T-helper 1 cell treated with Interleukin-12 subunit alpha and Interleukin-12 subunit beta and Interleukin-4 antibody, amounts not matched to agents 30 μg/mL and 1 μg/mL, for 36 hours (primary cell): ENCODE measurements at regions not wholly inside any gene's neighbourhood (a gene's known extent, or its start where the extent isn't known, plus 50 kb on each side); places are given as distances from the start of the nearest gene placed in this dataset.

Source experiments
- H3K27ac Mint-ChIP-seq: one replicate; pipeline ENCODE4 v1.8.0; 2021; ENCODE audit warnings: mild to moderate bottlenecking, mixed read lengths
- H3K27me3 Mint-ChIP-seq: one replicate; pipeline ENCODE4 v1.8.0; 2021; ENCODE audit warnings: low read depth, mixed read lengths
- H3K36me3 Mint-ChIP-seq: one replicate; pipeline ENCODE4 v1.8.0; 2021; ENCODE audit warnings: low read depth, mixed read lengths
- H3K4me1 Mint-ChIP-seq: one replicate; pipeline ENCODE4 v1.8.0; 2021; ENCODE audit warnings: low read depth, mixed read lengths
- H3K4me3 Mint-ChIP-seq: one replicate; pipeline ENCODE4 v1.8.0; 2021; ENCODE audit warnings: mild to moderate bottlenecking, moderate library complexity, mixed read lengths
- H3K9me3 Mint-ChIP-seq: one replicate; pipeline ENCODE4 v1.8.0; 2021; ENCODE audit warnings: mixed read lengths

GRCh38 chr12:115771065-115771464 is 506.4 kb downstream of the MED13L start:
- no peaks in the 10 kb centered on the region for H3K9me3 Mint-ChIP-seq
- no peak overlapping the region for H3K4me3 Mint-ChIP-seq
- H3K27ac Mint-ChIP-seq, result no peak overlapping the region
- no peaks in the 10 kb centered on the region for H3K4me1 Mint-ChIP-seq
- H3K36me3 Mint-ChIP-seq, result no peaks in the 10 kb centered on the region
- no peaks in the 10 kb centered on the region for H3K27me3 Mint-ChIP-seq

- Mint-ChIP-seq H3K36me3 (no peaks in the 10 kb centered on the region), H3K27ac (no peak overlapping the region), H3K4me1 (no peaks in the 10 kb centered on the region), H3K9me3 (peaks cover under 1% of the 10 kb centered on the region), H3K27me3 (no peaks in the 10 kb centered on the region), H3K4me3 (no peak overlapping the region)
These were observed 506.9 kb downstream of the MED13L start for GRCh38 chr12:115770643-115771042.

- peaks cover 4% of the 10 kb centered on the region for H3K9me3 Mint-ChIP-seq
- no peaks in the 10 kb centered on the region for H3K36me3 Mint-ChIP-seq
- no peak overlapping the region for H3K4me3 Mint-ChIP-seq
- no peaks in the 10 kb centered on the region for H3K27me3 Mint-ChIP-seq
- no peaks in the 10 kb centered on the region for H3K4me1 Mint-ChIP-seq
- no peak overlapping the region for H3K27ac Mint-ChIP-seq
These were observed 509.6 kb downstream of the MED13L start for GRCh38 chr12:115767916-115768315.

GRCh38 chr12:115763982-115764621 is 513.4 kb downstream of the MED13L start:
- Mint-ChIP-seq H3K4me3 (no peak overlapping the region), H3K27ac (no peak overlapping the region), H3K36me3 (no peaks in the 10 kb centered on the region), H3K9me3 (peaks cover 4% of the 10 kb centered on the region), H3K27me3 (no peaks in the 10 kb centered on the region), H3K4me1 (no peaks in the 10 kb centered on the region)

GRCh38 chr12:115763376-115763775 is 514.1 kb downstream of the MED13L start:
- Mint-ChIP-seq H3K27ac (no peak overlapping the region), H3K4me1 (no peaks in the 10 kb centered on the region), H3K4me3 (no peak overlapping the region), H3K36me3 (no peaks in the 10 kb centered on the region), H3K9me3 (peaks cover 4% of the 10 kb centered on the region), H3K27me3 (no peaks in the 10 kb centered on the region)

- H3K36me3 Mint-ChIP-seq, result no peaks in the 10 kb centered on the region
- H3K27me3 Mint-ChIP-seq, result no peaks in the 10 kb centered on the region
- no peak overlapping the region for H3K4me3 Mint-ChIP-seq
- H3K4me1 Mint-ChIP-seq, result no peaks in the 10 kb centered on the region
- H3K27ac Mint-ChIP-seq, result no peak overlapping the region
- peaks cover 4% of the 10 kb centered on the region for H3K9me3 Mint-ChIP-seq
These were observed 514.6 kb downstream of the MED13L start for GRCh38 chr12:115762936-115763335.

- Mint-ChIP-seq H3K4me3 (no peak overlapping the region), H3K9me3 (peaks cover 4% of the 10 kb centered on the region), H3K27ac (no peak overlapping the region), H3K27me3 (no peaks in the 10 kb centered on the region), H3K4me1 (no peaks in the 10 kb centered on the region), H3K36me3 (no peaks in the 10 kb centered on the region)
These were observed 515.7 kb downstream of the MED13L start for GRCh38 chr12:115761784-115762183.

GRCh38 chr12:115760231-115760630 is 517.3 kb downstream of the MED13L start:
- Mint-ChIP-seq H3K4me1 (no peaks in the 10 kb centered on the region), H3K27ac (no peak overlapping the region), H3K9me3 (no peaks in the 10 kb centered on the region), H3K27me3 (peaks cover 9% of the 10 kb centered on the region), H3K4me3 (no peak overlapping the region), H3K36me3 (no peaks in the 10 kb centered on the region)

- no peak overlapping the region for H3K4me3 Mint-ChIP-seq
- H3K9me3 Mint-ChIP-seq, result no peaks in the 10 kb centered on the region
- no peaks in the 10 kb centered on the region for H3K36me3 Mint-ChIP-seq
- no peak overlapping the region for H3K27ac Mint-ChIP-seq
- H3K27me3 Mint-ChIP-seq, result peaks cover 13% of the 10 kb centered on the region
- no peaks in the 10 kb centered on the region for H3K4me1 Mint-ChIP-seq
These were observed 518.4 kb downstream of the MED13L start for GRCh38 chr12:115758877-115759620.

- H3K27me3 Mint-ChIP-seq, result peaks cover 13% of the 10 kb centered on the region
- no peaks in the 10 kb centered on the region for H3K36me3 Mint-ChIP-seq
- H3K27ac Mint-ChIP-seq, result no peak overlapping the region
- no peaks in the 10 kb centered on the region for H3K9me3 Mint-ChIP-seq
- H3K4me1 Mint-ChIP-seq, result no peaks in the 10 kb centered on the region
- no peak overlapping the region for H3K4me3 Mint-ChIP-seq
These were observed 519.3 kb downstream of the MED13L start for GRCh38 chr12:115758183-115758582.

GRCh38 chr12:115756804-115757203 is 520.7 kb downstream of the MED13L start:
- Mint-ChIP-seq H3K9me3 (no peaks in the 10 kb centered on the region), H3K4me1 (no peaks in the 10 kb centered on the region), H3K27ac (no peak overlapping the region), H3K4me3 (no peak overlapping the region), H3K36me3 (no peaks in the 10 kb centered on the region), H3K27me3 (peaks cover 13% of the 10 kb centered on the region)

- no peak overlapping the region for H3K27ac Mint-ChIP-seq
- no peaks in the 10 kb centered on the region for H3K9me3 Mint-ChIP-seq
- no peaks in the 10 kb centered on the region for H3K36me3 Mint-ChIP-seq
- H3K4me1 Mint-ChIP-seq, result no peaks in the 10 kb centered on the region
- no peak overlapping the region for H3K4me3 Mint-ChIP-seq
- peaks cover 13% of the 10 kb centered on the region for H3K27me3 Mint-ChIP-seq
These were observed 521.2 kb downstream of the MED13L start for GRCh38 chr12:115756271-115756670.

- Mint-ChIP-seq H3K27ac (no peak overlapping the region), H3K4me1 (no peaks in the 10 kb centered on the region), H3K9me3 (no peaks in the 10 kb centered on the region), H3K4me3 (no peak overlapping the region), H3K36me3 (no peaks in the 10 kb centered on the region), H3K27me3 (peaks cover 13% of the 10 kb centered on the region)
These were observed 521.8 kb downstream of the MED13L start for GRCh38 chr12:115755725-115756085.

- Mint-ChIP-seq H3K36me3 (no peaks in the 10 kb centered on the region), H3K4me3 (no peak overlapping the region), H3K9me3 (no peaks in the 10 kb centered on the region)
These were observed 522.3 kb downstream of the MED13L start for GRCh38 chr12:115755061-115755724.

More at GRCh38 chr12:115755061-115755724, 522.3 kb downstream of the MED13L start:
- Mint-ChIP-seq H3K4me1 (no peaks in the 10 kb centered on the region), H3K27me3 (peaks cover 13% of the 10 kb centered on the region), H3K27ac (no peak overlapping the region)
